HG03520 (cell line): ENCODE measurements at regions not wholly inside any gene's neighbourhood (a gene's known extent, or its start where the extent isn't known, plus 50 kb on each side); places are given as distances from the start of the nearest gene placed in this dataset.

Experiments
- ATAC-seq: cut with Tn5 transposase; IDR thresholded peaks from one replicate; pipeline ENCODE4 v1.9.1; 2021; ENCODE audit warnings: mild to moderate bottlenecking, moderate library complexity; ENCODE audit not compliant: unreplicated experiment

GRCh38 chr20:24199501-24199900 is 210.9 kb upstream of the GGTLC1 start:
- no peak for ATAC-seq

- no peak for ATAC-seq
Measured at GRCh38 chr20:24194143-24194542, 205.6 kb upstream of the GGTLC1 start.

GRCh38 chr20:24190905-24191304 is 202.3 kb upstream of the GGTLC1 start:
- no peak for ATAC-seq

GRCh38 chr20:24185791-24186190 is 197.2 kb upstream of the GGTLC1 start:
- ATAC-seq, result no peak

- ATAC-seq, result no peak
Measured at GRCh38 chr20:24181151-24181550, 192.6 kb upstream of the GGTLC1 start.

- no peak for ATAC-seq
Measured at GRCh38 chr20:24169256-24169655, 180.7 kb upstream of the GGTLC1 start.

- no peak for ATAC-seq
Measured at GRCh38 chr20:24166412-24166811, 177.8 kb upstream of the GGTLC1 start.

- no peak for ATAC-seq
Measured at GRCh38 chr20:24166123-24166381, 177.5 kb upstream of the GGTLC1 start.

- no peak for ATAC-seq
Measured at GRCh38 chr20:24165301-24166122, 176.9 kb upstream of the GGTLC1 start.

- ATAC-seq, result no peak
Measured at GRCh38 chr20:24164360-24164759, 175.8 kb upstream of the GGTLC1 start.

GRCh38 chr20:24163506-24163905 is 174.9 kb upstream of the GGTLC1 start:
- ATAC-seq, result no peak

GRCh38 chr20:24160563-24161281 is 172.1 kb upstream of the GGTLC1 start:
- no peak for ATAC-seq

- ATAC-seq, result no peak
Measured at GRCh38 chr20:24158281-24158680, 169.7 kb upstream of the GGTLC1 start.

- ATAC-seq, result no peak
Measured at GRCh38 chr20:24157213-24157612, 168.6 kb upstream of the GGTLC1 start.

- no peak for ATAC-seq
Measured at GRCh38 chr20:24153101-24154040, 164.8 kb upstream of the GGTLC1 start.

- ATAC-seq, result no peak
Measured at GRCh38 chr20:24151621-24152294, 163.2 kb upstream of the GGTLC1 start.

- no peak for ATAC-seq
Measured at GRCh38 chr20:24150406-24150805, 161.8 kb upstream of the GGTLC1 start.

- no peak for ATAC-seq
Measured at GRCh38 chr20:24149881-24150307, 161.3 kb upstream of the GGTLC1 start.

- ATAC-seq, result no peak
Measured at GRCh38 chr20:24149175-24149574, 160.6 kb upstream of the GGTLC1 start.

- ATAC-seq, result peak; percentile 79
Measured at GRCh38 chr20:24148372-24148771, 159.8 kb upstream of the GGTLC1 start.

GRCh38 chr20:24147961-24148360 is 159.4 kb upstream of the GGTLC1 start:
- ATAC-seq, result no peak
